GM12878 (cell line): ENCODE measurements at regions not wholly inside any gene's neighbourhood (a gene's known extent, or its start where the extent isn't known, plus 50 kb on each side); places are given as distances from the start of the nearest gene placed in this dataset.

Source experiments
- BRCA1 ChIP-seq: IDR thresholded peaks from 2 replicates; pipeline ENCODE4 v1.6.1; 2011; ENCODE audit warnings: low read depth, low read length, improper control_type of control experiment
- TF ChIP-seq, protein P1 (sequence below), 3 experiments: IDR thresholded peaks in 2 of 3; conservative IDR thresholded peaks in 1 of 3; 2 replicates each; pipeline ENCODE4 v1.5.1; 2011; ENCODE audit warnings: low read depth in 3 of 3, low read length in 3 of 3, mild to moderate bottlenecking in 3 of 3, control low read depth in 2 of 3, moderate library complexity in 2 of 3, inconsistent platforms in 1 of 3, mixed read lengths in 1 of 3; ENCODE audit not compliant: control insufficient read depth in 2 of 3, insufficient read depth in 1 of 3; ENCODE audit errors: extremely low read depth in 1 of 3
- TF ChIP-seq, protein P2 (sequence below): IDR thresholded peaks from 2 replicates; pipeline ENCODE4 v1.6.1; 2012; ENCODE audit warnings: mild to moderate bottlenecking, low read depth, low read length

DNA sequence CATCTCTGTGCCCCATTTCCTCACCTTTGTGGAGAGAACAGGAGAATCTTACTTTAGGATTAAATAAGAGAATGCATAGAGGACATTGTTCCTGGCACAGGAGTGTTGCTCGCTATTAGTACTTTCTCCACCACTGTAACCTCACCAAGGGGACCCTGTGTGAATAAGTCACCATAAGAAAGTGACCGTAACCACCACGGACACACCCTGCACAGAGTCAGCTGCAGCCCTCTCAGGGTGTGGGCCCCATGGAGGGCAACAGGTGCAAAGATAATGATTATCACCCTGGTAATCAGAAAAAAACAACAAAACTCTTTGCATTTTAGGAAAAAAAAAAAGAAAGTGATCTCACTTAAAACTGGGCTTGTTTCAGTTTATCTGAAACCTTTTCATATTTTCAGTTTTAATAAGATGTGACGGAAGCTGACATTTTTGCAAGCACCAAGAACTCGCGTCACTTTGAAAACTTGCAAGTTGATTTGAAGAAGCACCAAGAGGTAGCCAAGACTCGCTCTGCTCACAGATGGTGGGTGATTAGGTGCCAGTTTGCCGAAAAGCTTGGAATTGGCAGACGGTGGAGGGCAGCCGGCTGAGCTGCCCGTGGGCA is 87.0 kb upstream of the VRK1 start:
- no peak for TF ChIP-seq BRCA1
- TF ChIP-seq, protein P1, sequence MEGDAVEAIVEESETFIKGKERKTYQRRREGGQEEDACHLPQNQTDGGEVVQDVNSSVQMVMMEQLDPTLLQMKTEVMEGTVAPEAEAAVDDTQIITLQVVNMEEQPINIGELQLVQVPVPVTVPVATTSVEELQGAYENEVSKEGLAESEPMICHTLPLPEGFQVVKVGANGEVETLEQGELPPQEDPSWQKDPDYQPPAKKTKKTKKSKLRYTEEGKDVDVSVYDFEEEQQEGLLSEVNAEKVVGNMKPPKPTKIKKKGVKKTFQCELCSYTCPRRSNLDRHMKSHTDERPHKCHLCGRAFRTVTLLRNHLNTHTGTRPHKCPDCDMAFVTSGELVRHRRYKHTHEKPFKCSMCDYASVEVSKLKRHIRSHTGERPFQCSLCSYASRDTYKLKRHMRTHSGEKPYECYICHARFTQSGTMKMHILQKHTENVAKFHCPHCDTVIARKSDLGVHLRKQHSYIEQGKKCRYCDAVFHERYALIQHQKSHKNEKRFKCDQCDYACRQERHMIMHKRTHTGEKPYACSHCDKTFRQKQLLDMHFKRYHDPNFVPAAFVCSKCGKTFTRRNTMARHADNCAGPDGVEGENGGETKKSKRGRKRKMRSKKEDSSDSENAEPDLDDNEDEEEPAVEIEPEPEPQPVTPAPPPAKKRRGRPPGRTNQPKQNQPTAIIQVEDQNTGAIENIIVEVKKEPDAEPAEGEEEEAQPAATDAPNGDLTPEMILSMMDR (IDR thresholded peaks at IDR 0.05 in 2 of 3, conservative IDR thresholded peaks at IDR 0.05 in 1 of 3; ENCODE audit: control insufficient read depth in 2 of 3, extremely low read depth in 1 of 3, insufficient read depth in 1 of 3, low read depth in 3 of 3, low read length in 3 of 3), result no peak
- TF ChIP-seq, protein P2, sequence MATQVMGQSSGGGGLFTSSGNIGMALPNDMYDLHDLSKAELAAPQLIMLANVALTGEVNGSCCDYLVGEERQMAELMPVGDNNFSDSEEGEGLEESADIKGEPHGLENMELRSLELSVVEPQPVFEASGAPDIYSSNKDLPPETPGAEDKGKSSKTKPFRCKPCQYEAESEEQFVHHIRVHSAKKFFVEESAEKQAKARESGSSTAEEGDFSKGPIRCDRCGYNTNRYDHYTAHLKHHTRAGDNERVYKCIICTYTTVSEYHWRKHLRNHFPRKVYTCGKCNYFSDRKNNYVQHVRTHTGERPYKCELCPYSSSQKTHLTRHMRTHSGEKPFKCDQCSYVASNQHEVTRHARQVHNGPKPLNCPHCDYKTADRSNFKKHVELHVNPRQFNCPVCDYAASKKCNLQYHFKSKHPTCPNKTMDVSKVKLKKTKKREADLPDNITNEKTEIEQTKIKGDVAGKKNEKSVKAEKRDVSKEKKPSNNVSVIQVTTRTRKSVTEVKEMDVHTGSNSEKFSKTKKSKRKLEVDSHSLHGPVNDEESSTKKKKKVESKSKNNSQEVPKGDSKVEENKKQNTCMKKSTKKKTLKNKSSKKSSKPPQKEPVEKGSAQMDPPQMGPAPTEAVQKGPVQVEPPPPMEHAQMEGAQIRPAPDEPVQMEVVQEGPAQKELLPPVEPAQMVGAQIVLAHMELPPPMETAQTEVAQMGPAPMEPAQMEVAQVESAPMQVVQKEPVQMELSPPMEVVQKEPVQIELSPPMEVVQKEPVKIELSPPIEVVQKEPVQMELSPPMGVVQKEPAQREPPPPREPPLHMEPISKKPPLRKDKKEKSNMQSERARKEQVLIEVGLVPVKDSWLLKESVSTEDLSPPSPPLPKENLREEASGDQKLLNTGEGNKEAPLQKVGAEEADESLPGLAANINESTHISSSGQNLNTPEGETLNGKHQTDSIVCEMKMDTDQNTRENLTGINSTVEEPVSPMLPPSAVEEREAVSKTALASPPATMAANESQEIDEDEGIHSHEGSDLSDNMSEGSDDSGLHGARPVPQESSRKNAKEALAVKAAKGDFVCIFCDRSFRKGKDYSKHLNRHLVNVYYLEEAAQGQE, result no peak
